Neuronal stem cell (in vitro differentiated cells): ENCODE measurements at regions not wholly inside any gene's neighbourhood (a gene's known extent, or its start where the extent isn't known, plus 50 kb on each side); places are given as distances from the start of the nearest gene placed in this dataset.

Experiments
- DNase-seq: peaks from one replicate; pipeline ENCODE4 v3.0.0-alpha.2; 2013; ENCODE audit warnings: low spot score
- H2AFZ ChIP-seq: one replicate; pipeline ENCODE4 v1.6.1; 2013; ENCODE audit warnings: mild to moderate bottlenecking, low read length, inconsistent platforms
- H2AK5ac ChIP-seq: 2 replicates; pipeline ENCODE4 v1.6.1; 2013; ENCODE audit warnings: low read depth, mild to moderate bottlenecking, inconsistent platforms, low read length, moderate library complexity, mixed read lengths
- H2BK120ac ChIP-seq: 2 replicates; pipeline ENCODE4 v1.6.1; 2013; ENCODE audit warnings: low read depth, mild to moderate bottlenecking, inconsistent platforms, low read length, moderate library complexity, mixed read lengths
- H2BK12ac ChIP-seq: one replicate; pipeline ENCODE4 v1.6.1; 2013; ENCODE audit warnings: low read length, inconsistent platforms
- H2BK15ac ChIP-seq: 2 replicates; pipeline ENCODE4 v1.6.1; 2013; ENCODE audit warnings: mild to moderate bottlenecking, low read length, inconsistent platforms, mixed read lengths
- H2BK5ac ChIP-seq: one replicate; pipeline ENCODE4 v1.6.1; 2013; ENCODE audit warnings: inconsistent platforms, mild to moderate bottlenecking, low read length, moderate library complexity
- H3K14ac ChIP-seq: one replicate; pipeline ENCODE4 v1.6.1; 2013; ENCODE audit warnings: low read length, inconsistent platforms
- H3K18ac ChIP-seq: 2 replicates; pipeline ENCODE4 v1.6.1; 2013; ENCODE audit warnings: low read length, inconsistent platforms
- H3K23ac ChIP-seq: 2 replicates; pipeline ENCODE4 v1.6.1; 2013; ENCODE audit warnings: low read depth, mild to moderate bottlenecking, mixed read lengths, low read length, inconsistent platforms; ENCODE audit not compliant: poor library complexity
- H3K27ac ChIP-seq: replicated peaks from 3 replicates; pipeline ENCODE4 v1.5.1; 2013; ENCODE audit warnings: low read length, inconsistent platforms
- H3K27me3 ChIP-seq, 3 experiments: 2 replicates each; pipeline ENCODE4 v1.6.1; 2013; ENCODE audit warnings: low read length in 3 of 3, mild to moderate bottlenecking in 2 of 3, inconsistent platforms in 1 of 3, low read depth in 1 of 3, mixed read lengths in 1 of 3, moderate library complexity in 1 of 3; ENCODE audit not compliant: control insufficient read depth in 3 of 3, insufficient read depth in 3 of 3
- H3K36me3 ChIP-seq, 2 donors: replicated peaks in 1 of 2; 2 replicates each; pipeline ENCODE4 v1.6.1; 2013; ENCODE audit warnings: low read length in 2 of 2; ENCODE audit not compliant: control insufficient read depth in 2 of 2, insufficient read depth in 2 of 2
- H3K4ac ChIP-seq: 2 replicates; pipeline ENCODE4 v1.6.1; 2013; ENCODE audit warnings: inconsistent platforms, mild to moderate bottlenecking, low read length, moderate library complexity
- H3K4me1 ChIP-seq, 2 donors: 1 replicate in 1 of 2; 2 replicates in 1 of 2; pipeline ENCODE4 v1.6.1; 2013; ENCODE audit warnings: low read length in 2 of 2, low read depth in 1 of 2; ENCODE audit not compliant: control insufficient read depth in 2 of 2, insufficient read depth in 1 of 2
- H3K4me2 ChIP-seq: one replicate; pipeline ENCODE4 v1.6.1; 2013; ENCODE audit warnings: mild to moderate bottlenecking, low read length, inconsistent platforms; ENCODE audit not compliant: insufficient read depth, poor library complexity, severe bottlenecking
- H3K4me3 ChIP-seq, 2 donors: 2 replicates each; pipeline ENCODE4 v1.5.1; 2013; ENCODE audit warnings: low read length in 2 of 2, mild to moderate bottlenecking in 2 of 2, inconsistent platforms in 1 of 2, moderate library complexity in 1 of 2
- H3K79me1 ChIP-seq: one replicate; pipeline ENCODE4 v1.6.1; 2013; ENCODE audit warnings: low read depth, mild to moderate bottlenecking, inconsistent platforms, low read length, moderate library complexity
- H3K9ac ChIP-seq: one replicate; pipeline ENCODE4 v1.6.1; 2013; ENCODE audit warnings: mild to moderate bottlenecking, low read depth, low read length, inconsistent platforms; ENCODE audit not compliant: poor library complexity
- H3K9me3 ChIP-seq, 2 donors: replicated peaks in 1 of 2; 2 replicates each; pipeline versions ENCODE3 to v1.6.1; 2013; ENCODE audit warnings: low read length in 2 of 2, mild to moderate bottlenecking in 2 of 2, inconsistent platforms in 1 of 2, low read depth in 1 of 2, mixed read lengths in 1 of 2, moderate library complexity in 1 of 2; ENCODE audit not compliant: control insufficient read depth in 2 of 2, insufficient read depth in 1 of 2
- H4K8ac ChIP-seq: one replicate; pipeline ENCODE4 v1.6.1; 2013; ENCODE audit warnings: low read depth, mild to moderate bottlenecking, inconsistent platforms, low read length, moderate library complexity
- H4K91ac ChIP-seq: one replicate; pipeline ENCODE4 v1.6.1; 2013; ENCODE audit warnings: low read length, low read depth, mild to moderate bottlenecking, inconsistent platforms; ENCODE audit not compliant: poor library complexity
- WGBS, 2 donors: extraction: QIAGEN DNeasy Blood & Tissue Kit; methylation state at CpG; one replicate each; pipeline ENCODE4 v1.1.7; 2013; ENCODE audit warnings: missing lambda C conversion rate in 2 of 2, mixed read lengths in 1 of 2; ENCODE audit not compliant: insufficient read length in 2 of 2, insufficient replicate concordance in 1 of 2; ENCODE audit errors: extremely low coverage in 2 of 2; 5-methylcytosine and 5-hydroxymethylcytosine counted together

GRCh38 chr15:61668444-61668843 lies 391.8 kb downstream of the VPS13C start:
- Histone ChIP-seq H3K4me3 (no peak overlapping the region), H3K14ac (no peak overlapping the region), H4K8ac (no peak overlapping the region), H3K27ac (no peak overlapping the region), H2BK12ac (no peak overlapping the region), H3K23ac (no peak overlapping the region), H3K9me3 (no peaks in the 10 kb centered on the region), H2BK5ac (no peak overlapping the region), H4K91ac (no peak overlapping the region), H3K18ac (no peak overlapping the region), H3K27me3 (no peaks in the 10 kb centered on the region), H2BK120ac (no peak overlapping the region), H2AK5ac (no peak overlapping the region), H3K4ac (no peak overlapping the region), H3K9ac (no peak overlapping the region), H3K4me2 (no peak overlapping the region), H3K79me1 (no peaks in the 10 kb centered on the region), H3K36me3 (no peaks in the 10 kb centered on the region), H2BK15ac (no peak overlapping the region), H3K4me1 (no peaks in the 10 kb centered on the region), H2AFZ (no peak overlapping the region)
- no peak for DNase-seq
- WGBS, 2 donors = no CpG with 5 or more reads among the region's 12 CpGs

- H2BK12ac ChIP-seq = no peak overlapping the region
- H3K4ac ChIP-seq = no peak overlapping the region
- H3K79me1 ChIP-seq = no peaks in the 10 kb centered on the region
- DNase-seq = no peak
- H3K23ac ChIP-seq = no peak overlapping the region
- no peak overlapping the region for H2BK5ac ChIP-seq
- H3K27me3 ChIP-seq = no peaks in the 10 kb centered on the region
- no peaks in the 10 kb centered on the region for H3K4me1 ChIP-seq
- no peak overlapping the region for H4K8ac ChIP-seq
- no peak overlapping the region for H2BK15ac ChIP-seq
- H2AFZ ChIP-seq = no peak overlapping the region
- no peak overlapping the region for H3K18ac ChIP-seq
- H4K91ac ChIP-seq = no peak overlapping the region
- WGBS, 2 donors = no CpG with 5 or more reads among the region's 1 CpG
- H3K14ac ChIP-seq = no peak overlapping the region
- H3K36me3 ChIP-seq = no peaks in the 10 kb centered on the region
- H2AK5ac ChIP-seq = no peak overlapping the region
- H3K4me2 ChIP-seq = no peak overlapping the region
- H3K9me3 ChIP-seq = no peaks in the 10 kb centered on the region
- H3K4me3 ChIP-seq = no peak overlapping the region
- no peak overlapping the region for H3K27ac ChIP-seq
- H2BK120ac ChIP-seq = no peak overlapping the region
- no peak overlapping the region for H3K9ac ChIP-seq
Measured at GRCh38 chr15:61661791-61662190, 398.5 kb downstream of the VPS13C start.

GRCh38 chr15:61660579-61660978 lies 399.7 kb downstream of the VPS13C start:
- Histone ChIP-seq H4K91ac (no peak overlapping the region), H3K4ac (no peak overlapping the region), H2BK15ac (no peak overlapping the region), H2BK120ac (no peak overlapping the region), H3K4me3 (no peak overlapping the region), H3K18ac (no peak overlapping the region), H3K79me1 (no peaks in the 10 kb centered on the region), H3K14ac (no peak overlapping the region), H2AK5ac (no peak overlapping the region), H3K36me3 (no peaks in the 10 kb centered on the region), H4K8ac (no peak overlapping the region), H3K4me1 (peaks cover 0 to 3% of the 10 kb centered on the region in 2 donors), H3K4me2 (no peak overlapping the region), H3K9me3 (no peaks in the 10 kb centered on the region), H3K9ac (no peak overlapping the region), H2BK12ac (no peak overlapping the region), H2BK5ac (no peak overlapping the region), H3K23ac (no peak overlapping the region), H2AFZ (no peak overlapping the region), H3K27me3 (no peaks in the 10 kb centered on the region), H3K27ac (no peak overlapping the region)
- WGBS, 2 donors = no CpG with 5 or more reads among the region's 2 CpGs
- DNase-seq = no peak

- WGBS, 2 donors = no CpG with 5 or more reads among the region's 5 CpGs
- no peak overlapping the region for H3K4me3 ChIP-seq
- H3K4me1 ChIP-seq = peaks cover 0 to 6% of the 10 kb centered on the region in 2 donors
- H3K18ac ChIP-seq = no peak overlapping the region
- H2BK5ac ChIP-seq = no peak overlapping the region
- H3K4me2 ChIP-seq = no peak overlapping the region
- DNase-seq = no peak
- no peak overlapping the region for H3K4ac ChIP-seq
- no peak overlapping the region for H3K23ac ChIP-seq
- H3K9ac ChIP-seq = no peak overlapping the region
- H4K8ac ChIP-seq = no peak overlapping the region
- H2BK15ac ChIP-seq = no peak overlapping the region
- H2AK5ac ChIP-seq = no peak overlapping the region
- no peak overlapping the region for H2BK120ac ChIP-seq
- H3K27ac ChIP-seq = no peak overlapping the region
- H3K27me3 ChIP-seq = no peaks in the 10 kb centered on the region
- no peak overlapping the region for H2BK12ac ChIP-seq
- H3K36me3 ChIP-seq = no peaks in the 10 kb centered on the region
- no peaks in the 10 kb centered on the region for H3K79me1 ChIP-seq
- no peak overlapping the region for H3K14ac ChIP-seq
- H3K9me3 ChIP-seq = no peaks in the 10 kb centered on the region
- H2AFZ ChIP-seq = no peak overlapping the region
- H4K91ac ChIP-seq = no peak overlapping the region
Measured at GRCh38 chr15:61659566-61660190, 400.6 kb downstream of the VPS13C start.
